ENCODE measurements at regions not wholly inside any gene's neighbourhood (a gene's known extent, or its start where the extent isn't known, plus 50 kb on each side); places are given as distances from the start of the nearest gene placed in this dataset.

- H3K27ac ChIP-seq, result no peak overlapping the region
- TF ChIP-seq CTCF (IDR thresholded peaks at IDR 0.05), result no peak
- DNase-seq (ENCODE audit: low spot score), result no peak
- H3K4me3 ChIP-seq, result no peak overlapping the region
Observed at GRCh38 chr5:92525131-92525530, 1055.9 kb downstream of the NR2F1-AS1 start.

GRCh38 chr5:92519811-92520632 lies 1061.0 kb downstream of the NR2F1-AS1 start:
- DNase-seq (ENCODE audit: low spot score), result no peak
- Histone ChIP-seq H3K4me3 (no peak overlapping the region), H3K27ac (no peak overlapping the region)
- no peak for TF ChIP-seq CTCF (IDR thresholded peaks at IDR 0.05)

GRCh38 chr5:92518318-92518904 lies 1062.6 kb downstream of the NR2F1-AS1 start:
- TF ChIP-seq CTCF (IDR thresholded peaks at IDR 0.05), result no peak
- Histone ChIP-seq H3K4me3 (no peak overlapping the region), H3K27ac (no peak overlapping the region)
- DNase-seq (ENCODE audit: low spot score), result no peak

GRCh38 chr5:92514896-92515295 lies 1066.1 kb downstream of the NR2F1-AS1 start:
- no peak for TF ChIP-seq CTCF (IDR thresholded peaks at IDR 0.05)
- Histone ChIP-seq H3K27ac (no peak overlapping the region), H3K4me3 (no peak overlapping the region)
- no peak for DNase-seq (ENCODE audit: low spot score)

- no peak for TF ChIP-seq CTCF (IDR thresholded peaks at IDR 0.05)
- no peak overlapping the region for H3K27ac ChIP-seq
Observed at GRCh38 chr5:92513067-92513466, 1068.0 kb downstream of the NR2F1-AS1 start.

GRCh38 chr5:92508271-92508670 lies 1072.7 kb downstream of the NR2F1-AS1 start:
- no peak overlapping the region for H3K27ac ChIP-seq
- no peak for DNase-seq (ENCODE audit: low spot score)
- TF ChIP-seq CTCF (IDR thresholded peaks at IDR 0.05), result no peak
- H3K4me3 ChIP-seq, result no peak overlapping the region

More at GRCh38 chr5:92513067-92513466, 1068.0 kb downstream of the NR2F1-AS1 start:
- H3K4me3 ChIP-seq, result no peak overlapping the region
- no peak for DNase-seq (ENCODE audit: low spot score)

GRCh38 chr5:92505925-92506324 lies 1075.1 kb downstream of the NR2F1-AS1 start:
- no peak overlapping the region for H3K27ac ChIP-seq
- DNase-seq (ENCODE audit: low spot score), result no peak
- H3K4me3 ChIP-seq, result no peak overlapping the region
- TF ChIP-seq CTCF (IDR thresholded peaks at IDR 0.05), result no peak
